ENCODE measurements at regions not wholly inside any gene's neighbourhood (a gene's known extent, or its start where the extent isn't known, plus 50 kb on each side); places are given as distances from the start of the nearest gene placed in this dataset.

DNA sequence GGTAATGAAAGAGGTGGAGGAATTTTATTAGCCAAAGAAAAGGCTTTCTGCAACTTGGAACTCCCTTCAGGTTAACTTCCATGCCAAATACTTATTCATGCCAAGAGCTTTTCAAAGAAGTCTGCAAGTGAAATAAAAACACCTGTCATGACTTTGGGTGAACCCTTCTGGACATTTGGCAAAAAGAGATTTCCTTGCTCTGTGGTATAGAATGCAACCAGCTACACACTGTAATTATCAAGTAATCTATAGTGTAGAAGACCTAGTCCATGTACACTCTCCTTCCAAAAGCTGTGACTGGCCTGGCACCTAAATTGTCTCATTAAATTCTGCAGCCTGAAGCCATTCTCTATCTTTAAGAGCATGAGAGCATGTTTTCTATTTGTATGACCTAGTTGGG is 232.3 kb downstream of the COL12A1 start:
- no peak for TF ChIP-seq POLR2A (IDR thresholded peaks at IDR 0.05)
- TF ChIP-seq, protein P1, sequence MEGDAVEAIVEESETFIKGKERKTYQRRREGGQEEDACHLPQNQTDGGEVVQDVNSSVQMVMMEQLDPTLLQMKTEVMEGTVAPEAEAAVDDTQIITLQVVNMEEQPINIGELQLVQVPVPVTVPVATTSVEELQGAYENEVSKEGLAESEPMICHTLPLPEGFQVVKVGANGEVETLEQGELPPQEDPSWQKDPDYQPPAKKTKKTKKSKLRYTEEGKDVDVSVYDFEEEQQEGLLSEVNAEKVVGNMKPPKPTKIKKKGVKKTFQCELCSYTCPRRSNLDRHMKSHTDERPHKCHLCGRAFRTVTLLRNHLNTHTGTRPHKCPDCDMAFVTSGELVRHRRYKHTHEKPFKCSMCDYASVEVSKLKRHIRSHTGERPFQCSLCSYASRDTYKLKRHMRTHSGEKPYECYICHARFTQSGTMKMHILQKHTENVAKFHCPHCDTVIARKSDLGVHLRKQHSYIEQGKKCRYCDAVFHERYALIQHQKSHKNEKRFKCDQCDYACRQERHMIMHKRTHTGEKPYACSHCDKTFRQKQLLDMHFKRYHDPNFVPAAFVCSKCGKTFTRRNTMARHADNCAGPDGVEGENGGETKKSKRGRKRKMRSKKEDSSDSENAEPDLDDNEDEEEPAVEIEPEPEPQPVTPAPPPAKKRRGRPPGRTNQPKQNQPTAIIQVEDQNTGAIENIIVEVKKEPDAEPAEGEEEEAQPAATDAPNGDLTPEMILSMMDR (IDR thresholded peaks at IDR 0.05), result no peak

All from uterus (tissue), 2 donors.